ENCODE measurements at regions not wholly inside any gene's neighbourhood (a gene's known extent, or its start where the extent isn't known, plus 50 kb on each side); places are given as distances from the start of the nearest gene placed in this dataset.

DNA sequence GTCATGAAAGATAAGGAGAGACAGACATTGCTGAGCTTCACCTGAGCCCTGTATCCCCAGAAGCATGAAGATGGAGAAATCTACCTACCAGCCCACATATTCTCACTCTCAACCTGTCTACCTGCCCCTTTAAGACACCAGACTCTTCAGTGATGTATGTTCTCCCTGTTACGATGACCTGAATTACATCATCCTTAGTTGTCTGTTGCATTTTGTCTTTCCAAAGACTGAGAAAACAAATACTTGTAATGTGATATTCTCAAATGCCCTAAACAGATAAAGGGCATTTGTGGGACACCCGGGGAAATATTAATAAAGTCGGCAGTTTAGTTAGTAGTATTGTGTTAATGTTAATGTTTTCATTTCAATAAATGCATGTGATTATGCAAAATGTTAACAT is 305.8 kb upstream of the IGFBP3 start:
- no peaks in the 10 kb centered on the region for H3K36me3 ChIP-seq (ENCODE audit: control insufficient read depth in 2 of 2, insufficient read depth in 2 of 2, low read length in 1 of 2)
- 16% methylated on average over 3 of the region's 3 CpGs for WGBS (ENCODE audit: insufficient coverage, insufficient replicate concordance, low lambda C conversion rate, missing lambda C conversion rate)
- H2AFZ ChIP-seq (ENCODE audit: control insufficient read depth, low read depth, low read length): no peak overlapping the region
- no peak overlapping the region for H3K4me2 ChIP-seq (ENCODE audit: control insufficient read depth, insufficient read depth)
- POLR2A ChIA-PET: no interaction called here
- FAIRE-seq (no peak), ATAC-seq (no peak), DNase-seq (ENCODE audit: low read depth, low spot score) (no peak)
- intact Hi-C loops (cut with micrococcal nuclease; ENCODE audit: unreplicated experiment): no loop called here
- H3K4me1 ChIP-seq (ENCODE audit: control insufficient read depth, insufficient read depth, low read length): no peaks in the 10 kb centered on the region
- CTCF ChIA-PET: no interaction called here
- no peak overlapping the region for H3K4me3 ChIP-seq
- H3K79me2 ChIP-seq (ENCODE audit: control insufficient read depth, insufficient read depth, low read length): no peaks in the 10 kb centered on the region
- BruUV-seq (replicated peaks): no TSS peak
- in situ Hi-C loops (cut with MboI): no loop called here
- RAD21 ChIA-PET (ENCODE audit: unreplicated experiment): no interaction called here
- H3K27me3 ChIP-seq (replicated peaks in 1 of 2; ENCODE audit: control insufficient read depth in 2 of 2, insufficient read depth in 2 of 2, low read length in 1 of 2): no peaks in the 10 kb centered on the region
- H3K27ac ChIP-seq (ENCODE audit: control insufficient read depth, insufficient read depth): no peak overlapping the region
- H3K9ac ChIP-seq (ENCODE audit: control insufficient read depth, insufficient read depth, low read length): no peak overlapping the region
- TF ChIP-seq ZBTB4 (CRISPR knock-in tag; IDR thresholded peaks at IDR 0.05) (no peak), NBN (IDR thresholded peaks at IDR 0.05) (no peak), POLR2A (IDR thresholded peaks at IDR 0.05; ENCODE audit: low read depth, low read length) (no peak), CTCF (IDR thresholded peaks at IDR 0.05 in 2 of 3, conservative IDR thresholded peaks at IDR 0.05 in 1 of 3; ENCODE audit: control insufficient read depth in 2 of 3, extremely low read depth in 1 of 3, insufficient read depth in 1 of 3, low read depth in 3 of 3, low read length in 3 of 3) (no peak), MTA2 (IDR thresholded peaks at IDR 0.05; ENCODE audit: low read depth) (no peak), POU2F2 (IDR thresholded peaks at IDR 0.05; ENCODE audit: borderline replicate concordance, low read depth, low read length) (no peak), POLR2AphosphoS5 (IDR thresholded peaks at IDR 0.05; ENCODE audit: low read length) (no peak), SMC3 (IDR thresholded peaks at IDR 0.05; ENCODE audit: borderline replicate concordance, low read length) (no peak), ATF7 (IDR thresholded peaks at IDR 0.05; ENCODE audit: low read depth) (no peak), ZBTB33 (IDR thresholded peaks at IDR 0.05) (no peak), PRDM15 (CRISPR knock-in tag; IDR thresholded peaks at IDR 0.05) (no peak), KDM1A (IDR thresholded peaks at IDR 0.05; ENCODE audit: borderline replicate concordance) (no peak), GABPA (IDR thresholded peaks at IDR 0.05; ENCODE audit: low read depth) (no peak)
- SMC1A ChIA-PET (ENCODE audit: uncharacterized antibody, unreplicated experiment): no interaction called here
- no peaks in the 10 kb centered on the region for H4K20me1 ChIP-seq (ENCODE audit: control insufficient read depth, insufficient read depth)
- H3K9me3 ChIP-seq (replicated peaks; ENCODE audit: control insufficient read depth, insufficient read depth, low read length): no peaks in the 10 kb centered on the region
